SK-N-SH (cell line): ENCODE measurements at regions not wholly inside any gene's neighbourhood (a gene's known extent, or its start where the extent isn't known, plus 50 kb on each side); places are given as distances from the start of the nearest gene placed in this dataset.

Experiments used
- CHD2 ChIP-seq: fragments of 150-350 bp; IDR thresholded peaks from 2 replicates; pipeline ENCODE4 v1.6.1; 2018; ENCODE audit warnings: low read length; ENCODE audit not compliant: partially characterized antibody
- EP300 ChIP-seq, 2 experiments: IDR thresholded peaks; 2 replicates each; pipeline versions ENCODE4 v1.4.0 to v1.6.1; 2012; ENCODE audit warnings: borderline replicate concordance in 1 of 2, low read depth in 1 of 2, low read length in 1 of 2
- MXI1 ChIP-seq: IDR thresholded peaks from 2 replicates; pipeline ENCODE4 v1.6.1; 2012; ENCODE audit warnings: mild to moderate bottlenecking, low read depth, low read length, improper control_type of control experiment
- RAD21 ChIP-seq: IDR thresholded peaks from 2 replicates; pipeline ENCODE4 v1.6.1; 2012; ENCODE audit warnings: mild to moderate bottlenecking, low read length
- SMC3 ChIP-seq: IDR thresholded peaks from 2 replicates; pipeline ENCODE4 v1.6.1; 2012; ENCODE audit warnings: low read depth, low read length, improper control_type of control experiment
- TF ChIP-seq, protein P1 (sequence below): fragments of 200-600 bp; sonication (generic); IDR thresholded peaks from 2 replicates; pipeline ENCODE4 v1.6.1; 2017; ENCODE audit warnings: antibody characterized with exemption, mild to moderate bottlenecking, moderate library complexity

- TF ChIP-seq, protein P1, sequence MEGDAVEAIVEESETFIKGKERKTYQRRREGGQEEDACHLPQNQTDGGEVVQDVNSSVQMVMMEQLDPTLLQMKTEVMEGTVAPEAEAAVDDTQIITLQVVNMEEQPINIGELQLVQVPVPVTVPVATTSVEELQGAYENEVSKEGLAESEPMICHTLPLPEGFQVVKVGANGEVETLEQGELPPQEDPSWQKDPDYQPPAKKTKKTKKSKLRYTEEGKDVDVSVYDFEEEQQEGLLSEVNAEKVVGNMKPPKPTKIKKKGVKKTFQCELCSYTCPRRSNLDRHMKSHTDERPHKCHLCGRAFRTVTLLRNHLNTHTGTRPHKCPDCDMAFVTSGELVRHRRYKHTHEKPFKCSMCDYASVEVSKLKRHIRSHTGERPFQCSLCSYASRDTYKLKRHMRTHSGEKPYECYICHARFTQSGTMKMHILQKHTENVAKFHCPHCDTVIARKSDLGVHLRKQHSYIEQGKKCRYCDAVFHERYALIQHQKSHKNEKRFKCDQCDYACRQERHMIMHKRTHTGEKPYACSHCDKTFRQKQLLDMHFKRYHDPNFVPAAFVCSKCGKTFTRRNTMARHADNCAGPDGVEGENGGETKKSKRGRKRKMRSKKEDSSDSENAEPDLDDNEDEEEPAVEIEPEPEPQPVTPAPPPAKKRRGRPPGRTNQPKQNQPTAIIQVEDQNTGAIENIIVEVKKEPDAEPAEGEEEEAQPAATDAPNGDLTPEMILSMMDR: peak; percentile 40
- TF ChIP-seq SMC3 (no peak), CHD2 (no peak), MXI1 (no peak), EP300 (IDR thresholded peaks at IDR 0.05; ENCODE audit: borderline replicate concordance in 1 of 2, low read depth in 1 of 2, low read length in 1 of 2) (no peak), RAD21 (no peak; the same call in 1 of the 2 replicates)
Measured at GRCh38 chr6:33958526-33959328, 154.9 kb upstream of the MLN start.
